ENCODE measurements at regions not wholly inside any gene's neighbourhood (a gene's known extent, or its start where the extent isn't known, plus 50 kb on each side); places are given as distances from the start of the nearest gene placed in this dataset.
A peak's percentile ranks its signal among the peaks of the same experiment; 100 is the strongest.

DNA sequence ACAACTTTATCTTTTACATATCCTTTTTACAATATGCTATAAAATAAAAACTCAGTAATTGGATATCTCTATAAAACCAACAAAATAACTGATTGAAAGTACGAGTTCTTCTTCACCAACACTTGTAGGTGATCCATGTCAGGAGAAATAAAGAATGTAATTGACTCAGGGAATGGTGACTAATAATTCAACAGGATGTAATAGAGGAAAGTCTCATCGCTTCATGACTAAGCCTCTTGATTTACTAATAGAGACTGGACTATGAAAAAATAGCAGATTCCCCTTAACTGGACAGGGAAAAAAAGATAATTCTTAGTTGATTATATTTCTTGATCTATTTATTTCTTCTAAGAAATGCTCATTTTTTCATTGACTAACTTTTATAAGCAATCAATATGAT is 507.7 kb upstream of the PTGER4 start:
- peak; percentile 41 for DNase-seq (ENCODE audit: low read depth)
- no peak overlapping the region for H3K4me3 ChIP-seq (ENCODE audit: low read depth, low read length)
- TF ChIP-seq, protein P1, sequence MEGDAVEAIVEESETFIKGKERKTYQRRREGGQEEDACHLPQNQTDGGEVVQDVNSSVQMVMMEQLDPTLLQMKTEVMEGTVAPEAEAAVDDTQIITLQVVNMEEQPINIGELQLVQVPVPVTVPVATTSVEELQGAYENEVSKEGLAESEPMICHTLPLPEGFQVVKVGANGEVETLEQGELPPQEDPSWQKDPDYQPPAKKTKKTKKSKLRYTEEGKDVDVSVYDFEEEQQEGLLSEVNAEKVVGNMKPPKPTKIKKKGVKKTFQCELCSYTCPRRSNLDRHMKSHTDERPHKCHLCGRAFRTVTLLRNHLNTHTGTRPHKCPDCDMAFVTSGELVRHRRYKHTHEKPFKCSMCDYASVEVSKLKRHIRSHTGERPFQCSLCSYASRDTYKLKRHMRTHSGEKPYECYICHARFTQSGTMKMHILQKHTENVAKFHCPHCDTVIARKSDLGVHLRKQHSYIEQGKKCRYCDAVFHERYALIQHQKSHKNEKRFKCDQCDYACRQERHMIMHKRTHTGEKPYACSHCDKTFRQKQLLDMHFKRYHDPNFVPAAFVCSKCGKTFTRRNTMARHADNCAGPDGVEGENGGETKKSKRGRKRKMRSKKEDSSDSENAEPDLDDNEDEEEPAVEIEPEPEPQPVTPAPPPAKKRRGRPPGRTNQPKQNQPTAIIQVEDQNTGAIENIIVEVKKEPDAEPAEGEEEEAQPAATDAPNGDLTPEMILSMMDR (IDR thresholded peaks at IDR 0.05; ENCODE audit: insufficient read depth, low read length, poor library complexity, severe bottlenecking): no peak
- H3K27me3 ChIP-seq (ENCODE audit: control insufficient read depth, insufficient read depth, low read length): no peaks in the 10 kb centered on the region
- no peaks in the 10 kb centered on the region for H3K36me3 ChIP-seq (ENCODE audit: control insufficient read depth, insufficient read depth, low read length)

DNA sequence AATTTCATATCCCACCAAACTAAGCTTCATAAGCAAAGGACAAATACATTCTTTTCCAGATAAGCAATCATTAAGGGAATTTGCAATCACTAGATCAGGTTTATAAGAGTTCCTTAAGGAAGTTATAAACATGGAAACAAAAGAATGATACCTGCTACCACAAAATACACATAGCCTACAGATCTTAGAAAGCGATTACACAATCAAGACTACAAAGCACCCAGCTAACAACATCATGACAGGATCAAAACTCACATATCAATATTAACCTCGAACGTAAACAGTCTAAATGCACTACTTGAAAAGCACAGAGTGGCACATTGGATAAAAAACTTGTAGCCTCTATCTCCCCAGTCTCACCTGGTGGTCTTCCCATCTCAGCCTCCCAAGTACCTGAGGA is 512.4 kb upstream of the PTGER4 start:
- no peaks in the 10 kb centered on the region for H3K36me3 ChIP-seq (ENCODE audit: control insufficient read depth, insufficient read depth, low read length)
- no peaks in the 10 kb centered on the region for H3K27me3 ChIP-seq (ENCODE audit: control insufficient read depth, insufficient read depth, low read length)
- TF ChIP-seq, protein P1 (IDR thresholded peaks at IDR 0.05; ENCODE audit: insufficient read depth, low read length, poor library complexity, severe bottlenecking): no peak
- DNase-seq (ENCODE audit: low read depth): no peak
- H3K4me3 ChIP-seq (ENCODE audit: low read depth, low read length): no peak overlapping the region

DNA sequence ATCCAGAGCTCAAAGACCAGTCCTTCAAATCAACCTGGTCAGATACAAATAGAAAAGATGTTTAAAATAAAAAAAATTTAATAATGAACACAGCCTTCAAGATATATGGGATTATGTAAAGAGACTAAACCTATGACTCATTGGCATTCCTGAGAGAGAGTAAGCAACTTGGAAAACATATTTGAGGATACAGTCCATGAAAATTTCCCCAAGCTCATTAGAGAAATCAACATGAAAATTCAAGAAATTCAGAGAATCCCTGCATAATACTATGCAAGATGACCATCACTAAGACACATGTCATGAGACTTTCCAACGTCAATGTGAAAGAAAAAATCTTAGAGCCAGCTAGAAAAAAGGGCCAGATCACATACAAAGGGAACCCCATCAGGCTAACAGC is 512.9 kb upstream of the PTGER4 start:
- TF ChIP-seq, protein P1 (IDR thresholded peaks at IDR 0.05; ENCODE audit: insufficient read depth, low read length, poor library complexity, severe bottlenecking): no peak
- Histone ChIP-seq H3K36me3 (ENCODE audit: control insufficient read depth, insufficient read depth, low read length) (no peaks in the 10 kb centered on the region), H3K27me3 (ENCODE audit: control insufficient read depth, insufficient read depth, low read length) (no peaks in the 10 kb centered on the region), H3K4me3 (ENCODE audit: low read depth, low read length) (no peak overlapping the region)
- no peak for DNase-seq (ENCODE audit: low read depth)

DNA sequence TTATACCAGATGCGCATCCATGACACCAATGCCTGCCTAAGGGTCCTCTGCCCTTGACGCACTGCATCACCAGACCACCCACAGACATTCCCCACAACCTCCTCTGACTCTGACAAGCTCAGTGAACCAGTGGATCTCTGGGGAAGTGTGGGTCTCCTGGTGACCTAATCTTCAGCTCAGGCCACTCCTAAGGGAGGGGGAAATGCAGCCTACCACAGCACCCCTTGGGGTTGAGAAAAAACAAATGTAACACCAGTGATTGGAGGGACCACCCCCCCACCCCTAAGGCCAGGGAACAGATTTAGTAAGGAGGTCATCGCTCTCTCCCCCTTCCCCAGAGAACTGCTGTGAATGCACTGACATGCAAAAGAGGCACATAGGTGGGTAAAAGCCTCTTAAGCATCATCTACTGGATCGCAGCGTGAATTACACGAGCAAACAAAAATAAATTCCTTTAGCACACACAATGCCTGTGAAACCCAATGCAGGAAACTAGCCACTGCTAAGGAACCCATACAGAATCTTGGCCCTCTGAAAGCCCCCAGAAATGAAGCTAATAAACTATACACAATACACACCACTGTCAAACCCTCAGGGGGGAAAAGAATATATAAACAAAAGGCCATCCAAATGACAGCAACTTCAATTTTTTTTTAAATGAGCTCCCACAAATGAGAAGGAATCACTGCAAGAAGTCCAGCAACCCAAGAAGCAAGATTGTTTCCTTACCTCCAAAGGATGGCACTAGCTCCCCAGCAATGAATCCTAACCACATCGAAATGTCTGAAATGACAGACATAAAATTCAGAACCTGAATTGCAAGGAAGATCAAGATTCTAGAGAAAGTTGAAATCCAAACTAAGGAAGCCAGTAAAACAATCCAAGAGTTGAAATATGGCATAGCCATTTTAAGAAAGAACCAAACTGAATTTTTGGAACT is 513.7 kb upstream of the PTGER4 start:
- DNase-seq (ENCODE audit: low read depth): no peak
- Histone ChIP-seq H3K36me3 (ENCODE audit: control insufficient read depth, insufficient read depth, low read length) (no peaks in the 10 kb centered on the region), H3K4me3 (ENCODE audit: low read depth, low read length) (no peak overlapping the region), H3K27me3 (ENCODE audit: control insufficient read depth, insufficient read depth, low read length) (no peaks in the 10 kb centered on the region)
- TF ChIP-seq, protein P1 (IDR thresholded peaks at IDR 0.05; ENCODE audit: insufficient read depth, low read length, poor library complexity, severe bottlenecking): no peak

- no peak for DNase-seq (ENCODE audit: low read depth)
- no peak overlapping the region for H3K4me3 ChIP-seq (ENCODE audit: low read depth, low read length)
- H3K27me3 ChIP-seq (ENCODE audit: control insufficient read depth, insufficient read depth, low read length): no peaks in the 10 kb centered on the region
- no peaks in the 10 kb centered on the region for H3K36me3 ChIP-seq (ENCODE audit: control insufficient read depth, insufficient read depth, low read length)
- TF ChIP-seq, protein P1 (IDR thresholded peaks at IDR 0.05; ENCODE audit: insufficient read depth, low read length, poor library complexity, severe bottlenecking): no peak
These were observed 514.5 kb upstream of the PTGER4 start for GRCh38 chr5:40165106-40165788.

Measured in kidney epithelial cell (primary cell).